Mucosa of descending colon (tissue), 3 donors: ENCODE measurements at regions not wholly inside any gene's neighbourhood (a gene's known extent, or its start where the extent isn't known, plus 50 kb on each side); places are given as distances from the start of the nearest gene placed in this dataset.

ENCODE experiments used
- ATAC-seq: fragments of 200-7000 bp; cut with Tn5 transposase; one replicate; pipeline ENCODE4 v1.9.1; 2020; ENCODE audit warnings: mild to moderate bottlenecking, moderate library complexity
- DNase-seq, 3 donors: peaks; one replicate each; pipeline ENCODE4 v3.0.0-alpha.2; 2020
- H3K36me3 ChIP-seq: fragments of 200-600 bp; one replicate; pipeline ENCODE4 v1.8.0; 2021; ENCODE audit warnings: low read depth, mild to moderate bottlenecking
- H3K4me1 ChIP-seq: fragments of 200-600 bp; one replicate; pipeline ENCODE4 v1.8.0; 2021; ENCODE audit warnings: low read depth, mild to moderate bottlenecking
- H3K4me3 ChIP-seq: fragments of 200-600 bp; one replicate; pipeline ENCODE4 v1.8.0; 2021; ENCODE audit warnings: mild to moderate bottlenecking
- H3K9me3 ChIP-seq: fragments of 200-600 bp; one replicate; pipeline ENCODE4 v1.8.0; 2021; ENCODE audit warnings: mild to moderate bottlenecking
- CTCF ChIP-seq: fragments of 200-600 bp; IDR thresholded peaks from one replicate; pipeline ENCODE4 v1.8.0; 2022; ENCODE audit warnings: antibody characterized with exemption, mild to moderate bottlenecking
- intact Hi-C, 2 donors: fragments of 100-400 bp; cut with DNase I in 1 of 2; cut with micrococcal nuclease in 1 of 2; formaldehyde crosslinking; loops; one replicate each; pipeline versions ENCODE4 v1.11.0 to v1.11.1; 2022; cut with DNase I, micrococcal nuclease
- donor health status: DM: no; HTN: no; CAD: no; lungs with moderate emphysema.
- donor health status: DM: no; HTN: no; CAD: no.
- donor health status: DM: no; HTN: yes; CAD: no.

- Histone ChIP-seq H3K4me3 (no peak overlapping the region), H3K4me1 (no peaks in the 10 kb centered on the region), H3K9me3 (no peaks in the 10 kb centered on the region), H3K36me3 (no peaks in the 10 kb centered on the region)
- ATAC-seq (no peak), DNase-seq (no peak)
- no peak for TF ChIP-seq CTCF
- intact Hi-C loops = no loop called here
Measured at GRCh38 chr11:134640536-134640935, 228.5 kb upstream of the B3GAT1 start.

GRCh38 chr11:134639586-134640330, 227.7 kb upstream of the B3GAT1 start:
- intact Hi-C loops = no loop called here
- peak; percentile 88 for ATAC-seq

GRCh38 chr11:134638796-134639430, 226.9 kb upstream of the B3GAT1 start:
- Histone ChIP-seq H3K9me3 (no peaks in the 10 kb centered on the region), H3K4me1 (no peaks in the 10 kb centered on the region), H3K36me3 (no peaks in the 10 kb centered on the region), H3K4me3 (no peak overlapping the region)
- ATAC-seq (no peak), DNase-seq (peak in 1 of 3 donors; percentile 28)
- TF ChIP-seq CTCF = no peak
- intact Hi-C loops = no loop called here

More at GRCh38 chr11:134639586-134640330, 227.7 kb upstream of the B3GAT1 start:
- no peak overlapping the region for H3K4me3 ChIP-seq
- no peaks in the 10 kb centered on the region for H3K36me3 ChIP-seq
- H3K9me3 ChIP-seq = no peaks in the 10 kb centered on the region
- DNase-seq = peak; percentile 64 to 82 (median 73)
- no peak for TF ChIP-seq CTCF
- H3K4me1 ChIP-seq = no peaks in the 10 kb centered on the region

GRCh38 chr11:134637091-134638015, 225.3 kb upstream of the B3GAT1 start:
- intact Hi-C loops = no loop called here
- TF ChIP-seq CTCF = no peak
- ATAC-seq (no peak), DNase-seq (no peak)
- no peaks in the 10 kb centered on the region for H3K36me3 ChIP-seq
- no peaks in the 10 kb centered on the region for H3K9me3 ChIP-seq
- no peaks in the 10 kb centered on the region for H3K4me1 ChIP-seq
- no peak overlapping the region for H3K4me3 ChIP-seq

GRCh38 chr11:134636071-134636470, 224.0 kb upstream of the B3GAT1 start:
- DNase-seq (no peak), ATAC-seq (no peak)
- no peaks in the 10 kb centered on the region for H3K36me3 ChIP-seq
- no peaks in the 10 kb centered on the region for H3K9me3 ChIP-seq
- H3K4me3 ChIP-seq = no peak overlapping the region
- intact Hi-C loops = no loop called here
- no peaks in the 10 kb centered on the region for H3K4me1 ChIP-seq
- TF ChIP-seq CTCF = no peak
